HCT116 (cell line): ENCODE measurements at regions not wholly inside any gene's neighbourhood (a gene's known extent, or its start where the extent isn't known, plus 50 kb on each side); places are given as distances from the start of the nearest gene placed in this dataset.

Experiments used
- ATAC-seq: fragments of 200-7000 bp; cut with Tn5 transposase; 2 replicates; pipeline ENCODE4 v1.9.1; 2020; ENCODE audit warnings: mild to moderate bottlenecking, moderate library complexity
- BruUV-seq: library from RNA; stranded (reverse); fragments of 400-500 nt; replicated peaks from 2 replicates; lab custom pipeline; 2021; lab: Mats Ljungman, UMichigan
- CTCF ChIA-PET: fragments of 300-600 bp; sonication (Branson Sonifier 250); formaldehyde crosslinking; loops from one replicate; lab custom pipeline; 2021; ENCODE audit warnings: antibody characterized with exemption; lab: Charles Lee
- POLR2A ChIA-PET: fragments of 300-600, 350-600 bp; sonication (Branson Sonifier 250); formaldehyde crosslinking; loops from one replicate; lab custom pipeline; 2021; ENCODE audit warnings: antibody characterized with exemption; lab: Charles Lee
- RAD21 ChIA-PET, 2 experiments: fragments of 300-600 bp; sonication (Branson Sonifier 250); formaldehyde crosslinking; loops; one replicate each; lab custom pipeline; 2023; ENCODE audit warnings: low total read pairs in 2 of 2; ENCODE audit not compliant: uncharacterized antibody in 2 of 2, unreplicated experiment in 2 of 2, low non-redundant PET in 1 of 2; lab: Charles Lee
- DNase-seq: peaks from one replicate; pipeline ENCODE4 v3.0.0-alpha.2; 2010; ENCODE audit warnings: low read depth, low spot score
- H2AFZ ChIP-seq: fragments of 200-600 bp; shearing (Covaris generic), sonication (generic); 2 replicates; pipeline ENCODE4 v1.6.1; 2017; ENCODE audit warnings: low read depth, mixed run types, mixed read lengths, antibody characterized with exemption, low read length; ENCODE audit not compliant: poor library complexity, severe bottlenecking
- H3K27ac ChIP-seq: 2 replicates; pipeline ENCODE4 v1.5.1; 2012; ENCODE audit warnings: low read depth, low read length
- H3K27me3 ChIP-seq: fragments of 200-600 bp; sonication (generic); 2 replicates; pipeline ENCODE4 v1.6.1; 2016; ENCODE audit warnings: mixed run types, low read length, mixed read lengths; ENCODE audit not compliant: insufficient read depth
- H3K36me3 ChIP-seq, 2 experiments: fragments of 200-500 bp in 1 of 2; fragments of 200-600 bp in 1 of 2; sonication (Bioruptor generic) in 1 of 2; sonication (generic) in 1 of 2; 2 replicates each; pipeline versions ENCODE4 v1.5.1 to v1.6.1; 2014 to 2016; ENCODE audit warnings: low read length in 2 of 2, inconsistent platforms in 1 of 2, mixed read lengths in 1 of 2, mixed run types in 1 of 2; ENCODE audit not compliant: insufficient read depth in 2 of 2, control insufficient read depth in 1 of 2
- H3K4me1 ChIP-seq, 2 experiments: fragments of 200-600 bp in 1 of 2; sonication (generic) in 1 of 2; 2 replicates each; pipeline versions ENCODE4 v1.5.1 to v1.6.1; 2012 to 2017; ENCODE audit warnings: low read length in 2 of 2, inconsistent platforms in 1 of 2, mild to moderate bottlenecking in 1 of 2, mixed read lengths in 1 of 2, mixed run types in 1 of 2, moderate library complexity in 1 of 2; ENCODE audit not compliant: insufficient read depth in 2 of 2, control insufficient read depth in 1 of 2
- H3K4me2 ChIP-seq: fragments of 200-600 bp; sonication (generic); 2 replicates; pipeline ENCODE4 v1.6.1; 2017; ENCODE audit warnings: mixed run types, low read length, mixed read lengths
- H3K4me3 ChIP-seq, 2 experiments: fragments of 200-600 bp in 1 of 2; sonication (generic) in 1 of 2; replicated peaks in 1 of 2; 2 replicates each; pipeline ENCODE4 v1.5.1; 2011 to 2016; ENCODE audit warnings: low read length in 2 of 2, control low read depth in 1 of 2, low read depth in 1 of 2, mild to moderate bottlenecking in 1 of 2, mixed read lengths in 1 of 2, mixed run types in 1 of 2
- H3K79me2 ChIP-seq: fragments of 200-600 bp; sonication (generic); 2 replicates; pipeline ENCODE4 v1.6.1; 2017; ENCODE audit warnings: mild to moderate bottlenecking, mixed run types, low read length, moderate library complexity, mixed read lengths; ENCODE audit not compliant: insufficient read depth
- H3K9ac ChIP-seq: fragments of 200-600 bp; sonication (generic); 2 replicates; pipeline ENCODE4 v1.6.1; 2016; ENCODE audit warnings: low read length, mixed read lengths
- H3K9me2 ChIP-seq: fragments of 200-600 bp; sonication (generic), shearing (Covaris generic); 2 replicates; pipeline ENCODE4 v1.6.1; 2017; ENCODE audit warnings: mixed run types, mild to moderate bottlenecking, moderate library complexity; ENCODE audit not compliant: insufficient read depth
- H3K9me3 ChIP-seq, 2 experiments: fragments of 200-500 bp in 1 of 2; fragments of 200-600 bp in 1 of 2; sonication (Bioruptor generic) in 1 of 2; sonication (generic) in 1 of 2; 2 replicates each; pipeline ENCODE4 v1.6.1; 2014 to 2017; ENCODE audit warnings: low read length in 2 of 2, mixed read lengths in 2 of 2, inconsistent platforms in 1 of 2, low read depth in 1 of 2, mild to moderate bottlenecking in 1 of 2, mixed run types in 1 of 2, moderate library complexity in 1 of 2; ENCODE audit not compliant: control insufficient read depth in 1 of 2, insufficient read depth in 1 of 2
- H4K20me1 ChIP-seq: fragments of 200-600 bp; sonication (generic), shearing (Covaris generic); 2 replicates; pipeline ENCODE4 v1.6.1; 2017; ENCODE audit warnings: mixed run types, mild to moderate bottlenecking, moderate library complexity; ENCODE audit not compliant: insufficient read depth
- CBX3 ChIP-seq: IDR thresholded peaks from 2 replicates; pipeline ENCODE4 v1.6.1; 2012; ENCODE audit warnings: low read depth
- CEBPB ChIP-seq: IDR thresholded peaks from 2 replicates; pipeline ENCODE4 v1.6.1; 2012; ENCODE audit warnings: low read depth
- EGR1 ChIP-seq: IDR thresholded peaks from 2 replicates; pipeline ENCODE4 v1.6.1; 2012; ENCODE audit warnings: low read depth
- ELF1 ChIP-seq: IDR thresholded peaks from 2 replicates; pipeline ENCODE4 v1.6.1; 2012; ENCODE audit warnings: low read depth, borderline replicate concordance
- EZH2 ChIP-seq: fragments of 200-600 bp; sonication (generic); IDR thresholded peaks from 2 replicates; pipeline ENCODE4 v1.6.1; 2017; ENCODE audit warnings: antibody characterized with exemption, mixed run types
- EZH2phosphoT487 ChIP-seq: fragments of 200-600 bp; IDR thresholded peaks from 2 replicates; pipeline ENCODE4 v1.6.1; 2018; ENCODE audit warnings: antibody characterized with exemption, borderline replicate concordance
- JUND ChIP-seq: IDR thresholded peaks from 2 replicates; pipeline ENCODE4 v1.6.1; 2012
- MAX ChIP-seq: IDR thresholded peaks from 2 replicates; pipeline ENCODE4 v1.6.1; 2012
- POLR2A ChIP-seq: IDR thresholded peaks from 2 replicates; pipeline ENCODE4 v1.7.0; 2011; ENCODE audit warnings: borderline replicate concordance; ENCODE audit not compliant: insufficient read depth, insufficient read length; ENCODE audit errors: extremely low read depth
- POLR2AphosphoS5 ChIP-seq: IDR thresholded peaks from 2 replicates; pipeline ENCODE4 v1.6.1; 2011; ENCODE audit warnings: mild to moderate bottlenecking, low read depth, low read length, moderate library complexity
- RAD21 ChIP-seq: IDR thresholded peaks from 2 replicates; pipeline ENCODE4 v1.6.1; 2012; ENCODE audit warnings: low read depth, mild to moderate bottlenecking
- REST ChIP-seq: IDR thresholded peaks from 2 replicates; pipeline ENCODE4 v1.6.1; 2012; ENCODE audit warnings: low read depth
- SIN3A ChIP-seq: IDR thresholded peaks from 2 replicates; pipeline ENCODE4 v1.6.1; 2012; ENCODE audit warnings: low read depth
- SP1 ChIP-seq: IDR thresholded peaks from 2 replicates; pipeline ENCODE4 v1.6.1; 2012; ENCODE audit warnings: low read depth
- SRF ChIP-seq: IDR thresholded peaks from 2 replicates; pipeline ENCODE4 v1.6.1; 2012; ENCODE audit warnings: low read depth
- YY1 ChIP-seq: IDR thresholded peaks from 2 replicates; pipeline ENCODE4 v1.6.1; 2011; ENCODE audit warnings: low read length, low read depth, moderate library complexity, mild to moderate bottlenecking; ENCODE audit not compliant: insufficient replicate concordance; ENCODE audit errors: extremely low read depth
- ZBTB33 ChIP-seq: IDR thresholded peaks from 2 replicates; pipeline ENCODE4 v1.6.1; 2011; ENCODE audit warnings: mild to moderate bottlenecking, low read length, moderate library complexity; ENCODE audit not compliant: insufficient replicate concordance; ENCODE audit errors: extremely low read depth
- ZFX ChIP-seq: fragments of 450-650 bp; IDR thresholded peaks from 2 replicates; pipeline ENCODE4 v1.6.1; 2017
- ZNF274 ChIP-seq: fragments of 200-500 bp; sonication (Bioruptor generic); IDR thresholded peaks from 2 replicates; pipeline ENCODE4 v1.6.1; 2014; ENCODE audit warnings: mild to moderate bottlenecking, low read depth, low read length, inconsistent platforms
- intact Hi-C: fragments of 100-400 bp; cut with micrococcal nuclease; formaldehyde crosslinking; loops from 2 replicates; pipeline ENCODE4 v1.10.0; 2022

- CTCF ChIA-PET = no interaction called here
These were observed 115.3 kb upstream of the C1QTNF9B start for GRCh38 chr13:24012648-24013047.

More at GRCh38 chr13:24012648-24013047, 115.3 kb upstream of the C1QTNF9B start:
- ATAC-seq (no peak), DNase-seq (no peak)
- H2AFZ ChIP-seq = no peak overlapping the region
- no peaks in the 10 kb centered on the region for H3K79me2 ChIP-seq
- no peak overlapping the region for H3K4me3 ChIP-seq
- ChIA-PET POLR2A (no interaction called here), RAD21 (no interaction called here)
- H3K27ac ChIP-seq = no peak overlapping the region
- TF ChIP-seq ZNF274 = no peak
- no peak for TF ChIP-seq ZFX
- no peak for TF ChIP-seq RAD21
- TF ChIP-seq EZH2phosphoT487 = no peak
- TF ChIP-seq REST = no peak
- no peak for TF ChIP-seq SRF
- no peak for TF ChIP-seq POLR2AphosphoS5
- TF ChIP-seq MAX = no peak
- TF ChIP-seq JUND = no peak
- TF ChIP-seq SP1 = no peak
- no peak for TF ChIP-seq YY1
- TF ChIP-seq CEBPB = no peak
- no peak for TF ChIP-seq EZH2
- TF ChIP-seq ZBTB33 = no peak
- TF ChIP-seq ELF1 = no peak
- no peak for TF ChIP-seq CBX3
- no peak for TF ChIP-seq EGR1
- no peak for TF ChIP-seq SIN3A
- no peak for TF ChIP-seq POLR2A
- H3K4me1 ChIP-seq = no peaks in the 10 kb centered on the region
- H4K20me1 ChIP-seq = no peaks in the 10 kb centered on the region
- no peaks in the 10 kb centered on the region for H3K36me3 ChIP-seq
- no peak overlapping the region for H3K9ac ChIP-seq
- BruUV-seq = no TSS peak
- H3K9me2 ChIP-seq = no peaks in the 10 kb centered on the region
- no peaks in the 10 kb centered on the region for H3K9me3 ChIP-seq
- intact Hi-C loops = no loop called here
- H3K27me3 ChIP-seq = no peaks in the 10 kb centered on the region
- H3K4me2 ChIP-seq = no peak overlapping the region
